Hindlimb muscle (tissue), 1 donor: ENCODE measurements at regions not wholly inside any gene's neighbourhood (a gene's known extent, or its start where the extent isn't known, plus 50 kb on each side); places are given as distances from the start of the nearest gene placed in this dataset.

Experiments used
- DNase-seq: peaks from one replicate; pipeline ENCODE4 v3.0.0-alpha.2; 2013

- no peak for DNase-seq
These were observed 175.1 kb upstream of the HDAC9 start for GRCh38 chr7:18320422-18320821.

- DNase-seq = no peak
These were observed 174.5 kb upstream of the HDAC9 start for GRCh38 chr7:18320971-18321567.

GRCh38 chr7:18330548-18330947 lies 165.0 kb upstream of the HDAC9 start:
- no peak for DNase-seq

GRCh38 chr7:18336626-18337025 lies 158.9 kb upstream of the HDAC9 start:
- DNase-seq = no peak

- DNase-seq = peak; percentile 45
These were observed 158.3 kb upstream of the HDAC9 start for GRCh38 chr7:18337048-18337809.

GRCh38 chr7:18338910-18339523 lies 156.5 kb upstream of the HDAC9 start:
- DNase-seq = no peak

- no peak for DNase-seq
These were observed 153.8 kb upstream of the HDAC9 start for GRCh38 chr7:18341756-18342155.

GRCh38 chr7:18343047-18343446 lies 152.5 kb upstream of the HDAC9 start:
- DNase-seq = no peak

- DNase-seq = no peak
These were observed 151.0 kb upstream of the HDAC9 start for GRCh38 chr7:18344536-18344935.

GRCh38 chr7:18345641-18346234 lies 149.8 kb upstream of the HDAC9 start:
- DNase-seq = peak; percentile 66

GRCh38 chr7:18347170-18347569 lies 148.4 kb upstream of the HDAC9 start:
- no peak for DNase-seq

GRCh38 chr7:18350678-18351077 lies 144.9 kb upstream of the HDAC9 start:
- DNase-seq = no peak

GRCh38 chr7:18352339-18353255 lies 143.0 kb upstream of the HDAC9 start:
- peak; percentile 61 for DNase-seq

GRCh38 chr7:18353339-18353738 lies 142.2 kb upstream of the HDAC9 start:
- no peak for DNase-seq

GRCh38 chr7:18354108-18355085 lies 141.2 kb upstream of the HDAC9 start:
- DNase-seq = no peak

GRCh38 chr7:18356191-18356645 lies 139.3 kb upstream of the HDAC9 start:
- DNase-seq = peak; percentile 6

- no peak for DNase-seq
These were observed 137.9 kb upstream of the HDAC9 start for GRCh38 chr7:18357691-18358090.

GRCh38 chr7:18361756-18362155 lies 133.8 kb upstream of the HDAC9 start:
- DNase-seq = peak; percentile 70

GRCh38 chr7:18363751-18364380 lies 131.7 kb upstream of the HDAC9 start:
- no peak for DNase-seq

GRCh38 chr7:18364396-18364795 lies 131.2 kb upstream of the HDAC9 start:
- DNase-seq = no peak

- no peak for DNase-seq
These were observed 129.2 kb upstream of the HDAC9 start for GRCh38 chr7:18366394-18366793.
